Smooth muscle cell (in vitro differentiated cells): ENCODE measurements at regions not wholly inside any gene's neighbourhood (a gene's known extent, or its start where the extent isn't known, plus 50 kb on each side); places are given as distances from the start of the nearest gene placed in this dataset.

Experiments
- DNase-seq: peaks from one replicate; lab custom pipeline; 2025; ENCODE audit not compliant: unreplicated experiment; lab: John Stamatoyannopoulos, UW
- H2AFZ ChIP-seq: fragments of 200-600 bp; sonication (generic); 2 replicates; pipeline ENCODE4 v1.6.0; 2016; ENCODE audit warnings: antibody characterized with exemption, low read depth, mild to moderate bottlenecking
- H3F3A ChIP-seq: fragments of 200-600 bp; sonication (generic); 2 replicates; pipeline ENCODE4 v1.6.0; 2017; ENCODE audit warnings: antibody characterized with exemption, low read depth
- H3K27ac ChIP-seq: fragments of 200-600 bp; sonication (generic); 2 replicates; pipeline ENCODE4 v1.5.1; 2016; ENCODE audit warnings: low read depth, mild to moderate bottlenecking
- H3K27me3 ChIP-seq: fragments of 200-600 bp; sonication (generic); 2 replicates; pipeline ENCODE4 v1.6.1; 2016; ENCODE audit warnings: low read depth, mild to moderate bottlenecking
- H3K36me3 ChIP-seq: fragments of 200-600 bp; sonication (generic); 2 replicates; pipeline ENCODE4 v1.5.1; 2016; ENCODE audit warnings: low read depth
- H3K4me1 ChIP-seq: fragments of 200-600 bp; sonication (generic); 2 replicates; pipeline ENCODE4 v1.5.1; 2016; ENCODE audit warnings: low read depth
- H3K4me2 ChIP-seq: fragments of 200-600 bp; sonication (generic); 2 replicates; pipeline ENCODE4 v1.6.0; 2016; ENCODE audit warnings: mild to moderate bottlenecking
- H3K4me3 ChIP-seq: fragments of 200-600 bp; sonication (generic); 2 replicates; pipeline ENCODE4 v1.5.1; 2016; ENCODE audit warnings: mild to moderate bottlenecking
- H3K79me2 ChIP-seq: fragments of 200-600 bp; sonication (generic); 2 replicates; pipeline ENCODE4 v1.6.0; 2016; ENCODE audit warnings: low read depth, mild to moderate bottlenecking
- H3K9ac ChIP-seq: fragments of 200-600 bp; sonication (generic); 2 replicates; pipeline ENCODE4 v1.6.0; 2016; ENCODE audit warnings: low read depth
- H3K9me3 ChIP-seq: fragments of 200-600 bp; sonication (generic); replicated peaks from 2 replicates; pipeline ENCODE4 v1.5.1; 2016; ENCODE audit warnings: low read depth
- H4K20me1 ChIP-seq: fragments of 200-600 bp; sonication (generic); 2 replicates; pipeline ENCODE4 v1.6.0; 2016; ENCODE audit warnings: low read depth
- CTCF ChIP-seq: fragments of 200-600 bp; sonication (generic); IDR thresholded peaks from 2 replicates; pipeline ENCODE4 v1.5.1; 2017; ENCODE audit warnings: borderline replicate concordance, mild to moderate bottlenecking, antibody characterized with exemption; ENCODE audit not compliant: insufficient read depth, poor library complexity, severe bottlenecking
- WGBS: methylation state at CpG from one replicate; pipeline ENCODE4 v1.1.7; 2016; ENCODE audit warnings: low lambda C conversion rate; 5-methylcytosine and 5-hydroxymethylcytosine counted together

DNA sequence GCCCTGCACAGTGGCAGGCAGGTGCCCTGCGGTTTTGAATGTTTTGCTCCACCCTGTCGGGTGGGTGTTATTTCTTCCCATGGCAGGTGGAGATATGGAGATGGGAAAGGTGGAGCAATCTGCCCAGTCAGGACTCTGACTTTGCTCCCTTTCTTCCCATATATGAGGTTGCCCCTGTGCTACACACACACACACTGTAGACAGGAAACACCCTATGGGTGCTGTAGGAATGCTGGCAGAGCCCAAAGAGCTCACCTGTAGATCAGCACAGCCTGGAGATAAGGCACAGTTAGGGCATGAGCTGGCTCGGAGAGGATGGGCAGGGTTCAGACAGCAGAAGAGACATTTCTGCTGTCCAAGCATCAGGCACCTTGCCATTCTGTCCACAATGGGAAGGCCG lies 246.0 kb upstream of the AJAP1 start:
- no peaks in the 10 kb centered on the region for H3F3A ChIP-seq
- no peak overlapping the region for H3K9ac ChIP-seq
- no peak overlapping the region for H3K27ac ChIP-seq
- no peak overlapping the region for H3K4me2 ChIP-seq
- H3K4me1 ChIP-seq, result no peaks in the 10 kb centered on the region
- TF ChIP-seq CTCF, result no peak
- no peak for DNase-seq
- 83% methylated on average over 4 of the region's 4 CpGs for WGBS
- no peaks in the 10 kb centered on the region for H3K27me3 ChIP-seq
- no peaks in the 10 kb centered on the region for H4K20me1 ChIP-seq
- H3K36me3 ChIP-seq, result no peaks in the 10 kb centered on the region
- H3K9me3 ChIP-seq, result no peaks in the 10 kb centered on the region
- no peak overlapping the region for H3K4me3 ChIP-seq
- H3K79me2 ChIP-seq, result no peaks in the 10 kb centered on the region
- no peak overlapping the region for H2AFZ ChIP-seq

GRCh38 chr1:4411862-4412261 lies 242.5 kb upstream of the AJAP1 start:
- no peak for DNase-seq
- Histone ChIP-seq H2AFZ (no peak overlapping the region), H3K4me2 (no peak overlapping the region), H3K4me3 (no peak overlapping the region), H4K20me1 (no peaks in the 10 kb centered on the region), H3K4me1 (no peaks in the 10 kb centered on the region), H3K27me3 (no peaks in the 10 kb centered on the region), H3K36me3 (no peaks in the 10 kb centered on the region), H3F3A (no peaks in the 10 kb centered on the region), H3K27ac (no peak overlapping the region), H3K9ac (no peak overlapping the region), H3K9me3 (no peaks in the 10 kb centered on the region), H3K79me2 (no peaks in the 10 kb centered on the region)
- WGBS, result 94% methylated on average over 15 of the region's 15 CpGs
- TF ChIP-seq CTCF, result no peak

DNA sequence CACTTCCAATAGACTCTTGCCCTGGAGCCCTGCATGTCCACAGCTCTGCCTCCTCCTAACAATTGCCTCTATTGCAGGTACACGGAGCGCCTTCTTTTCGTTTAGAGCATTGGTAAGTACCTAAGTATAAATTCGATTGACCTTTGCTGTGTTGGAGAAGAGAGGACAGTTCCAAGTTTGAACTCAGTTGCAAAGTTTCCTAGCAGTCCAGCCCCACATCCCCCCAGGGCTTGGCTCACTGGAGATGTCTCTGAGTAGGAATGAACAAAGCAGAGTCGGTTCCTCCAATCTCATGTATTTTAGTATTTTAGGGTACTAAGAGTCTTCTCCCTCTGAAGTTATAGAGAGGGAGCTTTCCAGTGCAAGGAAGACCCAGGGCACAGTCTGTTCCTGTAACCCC lies 238.9 kb upstream of the AJAP1 start:
- 91% methylated on average over 5 of the region's 5 CpGs for WGBS
- no peak for TF ChIP-seq CTCF

DNA sequence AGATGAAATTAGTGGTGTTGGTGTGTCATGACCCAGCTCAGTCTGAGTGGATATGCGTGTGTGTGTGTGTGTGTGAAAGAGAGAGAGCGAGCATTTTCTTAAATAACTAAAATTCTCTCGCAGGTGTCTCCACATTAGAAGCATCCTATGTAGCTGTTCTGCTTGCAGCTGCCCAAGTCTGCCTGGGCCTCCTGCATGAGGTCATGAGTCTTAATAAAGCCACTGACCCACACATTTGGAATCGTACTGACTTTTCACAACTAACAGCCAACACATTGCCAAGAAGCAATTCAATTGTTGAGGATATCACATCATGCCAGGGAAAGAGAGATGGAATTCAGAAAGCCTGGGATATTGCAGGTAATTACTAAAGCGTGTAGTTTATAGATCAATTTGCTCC lies 238.2 kb upstream of the AJAP1 start:
- no peak for DNase-seq
- Histone ChIP-seq H3K4me3 (no peak overlapping the region), H3K27ac (no peak overlapping the region), H3K4me2 (no peak overlapping the region), H3K9ac (no peak overlapping the region), H4K20me1 (no peaks in the 10 kb centered on the region), H3F3A (no peaks in the 10 kb centered on the region), H3K36me3 (no peaks in the 10 kb centered on the region), H2AFZ (no peak overlapping the region), H3K79me2 (no peaks in the 10 kb centered on the region), H3K9me3 (no peaks in the 10 kb centered on the region), H3K27me3 (no peaks in the 10 kb centered on the region), H3K4me1 (no peaks in the 10 kb centered on the region)
- 78% methylated on average over 5 of the region's 5 CpGs for WGBS
- no peak for TF ChIP-seq CTCF

More for the DNA sequence above, 238.9 kb upstream of the AJAP1 start:
- Histone ChIP-seq H3K4me1 (no peaks in the 10 kb centered on the region), H4K20me1 (no peaks in the 10 kb centered on the region), H3K27me3 (no peaks in the 10 kb centered on the region), H3K27ac (no peak overlapping the region), H2AFZ (no peak overlapping the region), H3K9me3 (no peaks in the 10 kb centered on the region), H3K4me2 (no peak overlapping the region), H3K79me2 (no peaks in the 10 kb centered on the region), H3F3A (no peaks in the 10 kb centered on the region), H3K9ac (no peak overlapping the region), H3K4me3 (no peak overlapping the region), H3K36me3 (no peaks in the 10 kb centered on the region)
- no peak for DNase-seq
